Keratinocyte (primary cell): ENCODE measurements at regions not wholly inside any gene's neighbourhood (a gene's known extent, or its start where the extent isn't known, plus 50 kb on each side); places are given as distances from the start of the nearest gene placed in this dataset.

Experiments
- DNase-seq: peaks from one replicate; pipeline ENCODE4 v3.0.0-alpha.2; 2011; ENCODE audit warnings: low read depth, missing footprints, low spot score
- FAIRE-seq: peaks from 2 replicates; lab custom pipeline; 2011; peaks lifted over from hg19 to GRCh38; lab: Jason Lieb, UNC
- H2AFZ ChIP-seq: 2 replicates; pipeline ENCODE4 v1.6.0; 2012; ENCODE audit warnings: low read length, control low read depth, inconsistent platforms; ENCODE audit not compliant: control insufficient read depth
- H3K27ac ChIP-seq: 2 replicates; pipeline ENCODE4 v1.5.1; 2011; ENCODE audit warnings: low read length; ENCODE audit not compliant: control insufficient read depth, insufficient read depth
- H3K27me3 ChIP-seq: 3 replicates; pipeline ENCODE4 v1.6.0; 2011; ENCODE audit warnings: low read length; ENCODE audit not compliant: control insufficient read depth, insufficient read depth; ENCODE audit errors: extremely low read depth
- H3K36me3 ChIP-seq, 2 experiments: 2 replicates in 1 of 2; 3 replicates in 1 of 2; pipeline ENCODE4 v1.5.1; 2011; ENCODE audit warnings: low read length in 2 of 2, mild to moderate bottlenecking in 1 of 2; ENCODE audit not compliant: control insufficient read depth in 2 of 2, insufficient read depth in 2 of 2; ENCODE audit errors: extremely low read depth in 1 of 2
- H3K4me1 ChIP-seq: 3 replicates; pipeline ENCODE4 v1.5.1; 2011; ENCODE audit warnings: low read length; ENCODE audit not compliant: control insufficient read depth, insufficient read depth; ENCODE audit errors: extremely low read depth
- H3K4me2 ChIP-seq: 3 replicates; pipeline ENCODE4 v1.6.0; 2011; ENCODE audit warnings: low read depth, low read length; ENCODE audit not compliant: control insufficient read depth, insufficient read depth; ENCODE audit errors: extremely low read depth
- H3K4me3 ChIP-seq, 3 experiments: fragments of 200-600 bp in 1 of 3; sonication (generic) in 1 of 3; 2 replicates in 2 of 3; 3 replicates in 1 of 3; pipeline ENCODE4 v1.5.1; 2011 to 2016; ENCODE audit warnings: low read length in 3 of 3, mild to moderate bottlenecking in 3 of 3, control low read depth in 2 of 3, inconsistent platforms in 1 of 3, low read depth in 1 of 3, mixed read lengths in 1 of 3, mixed run types in 1 of 3, moderate library complexity in 1 of 3; ENCODE audit not compliant: control insufficient read depth in 2 of 3, insufficient read depth in 2 of 3; ENCODE audit errors: extremely low read depth in 1 of 3
- H3K79me2 ChIP-seq: 2 replicates; pipeline ENCODE4 v1.6.0; 2012; ENCODE audit warnings: low read length; ENCODE audit not compliant: control insufficient read depth, insufficient read depth
- H3K9ac ChIP-seq: 3 replicates; pipeline ENCODE4 v1.6.0; 2011; ENCODE audit warnings: low read length; ENCODE audit not compliant: control insufficient read depth, insufficient read depth; ENCODE audit errors: extremely low read depth
- H3K9me1 ChIP-seq: 3 replicates; pipeline ENCODE4 v1.6.0; 2011; ENCODE audit warnings: low read length; ENCODE audit not compliant: control insufficient read depth, insufficient read depth; ENCODE audit errors: extremely low read depth
- H3K9me3 ChIP-seq: 2 replicates; pipeline ENCODE4 v1.5.1; 2012; ENCODE audit warnings: low read depth, low read length; ENCODE audit not compliant: control insufficient read depth
- H4K20me1 ChIP-seq: 3 replicates; pipeline ENCODE4 v1.6.0; 2011; ENCODE audit warnings: low read length; ENCODE audit not compliant: control insufficient read depth, insufficient read depth; ENCODE audit errors: extremely low read depth
- EZH2 ChIP-seq: IDR thresholded peaks from one replicate; pipeline ENCODE4 v1.6.1; 2012; ENCODE audit warnings: inconsistent platforms, mild to moderate bottlenecking, low read length, moderate library complexity
- dilution Hi-C: fragments of 300-500 bp; cut with MboI; formaldehyde crosslinking; loops from one replicate; pipeline ENCODE4 v1.7.0; 2020; ENCODE audit warnings: low sequenced_read_pairs; ENCODE audit not compliant: extremely low pct_ligation_motif_present
- TF ChIP-seq, protein P1 (sequence below), 3 experiments: IDR thresholded peaks in 1 of 3; conservative IDR thresholded peaks in 1 of 3; optimal IDR thresholded peaks in 1 of 3; 2 replicates in 2 of 3; 3 replicates in 1 of 3; pipeline versions ENCODE3 to v1.5.1; 2011; ENCODE audit warnings: low read length in 3 of 3, mild to moderate bottlenecking in 3 of 3, moderate library complexity in 2 of 3, control low read depth in 1 of 3, inconsistent platforms in 1 of 3; ENCODE audit not compliant: insufficient read depth in 2 of 3; ENCODE audit errors: extremely low read depth in 1 of 3

- Histone ChIP-seq H3K4me1 (no peaks in the 10 kb centered on the region), H3K9me1 (no peaks in the 10 kb centered on the region), H2AFZ (no peak overlapping the region), H3K9ac (no peak overlapping the region), H3K4me2 (no peak overlapping the region), H3K27ac (no peak overlapping the region), H3K4me3 (no peak overlapping the region), H3K9me3 (peaks cover 2% of the 10 kb centered on the region), H3K79me2 (no peaks in the 10 kb centered on the region), H4K20me1 (no peaks in the 10 kb centered on the region), H3K36me3 (no peaks in the 10 kb centered on the region), H3K27me3 (no peaks in the 10 kb centered on the region)
- dilution Hi-C loops = no loop called here
- FAIRE-seq (no peak), DNase-seq (no peak)
- no peak for TF ChIP-seq EZH2
- TF ChIP-seq, protein P1, sequence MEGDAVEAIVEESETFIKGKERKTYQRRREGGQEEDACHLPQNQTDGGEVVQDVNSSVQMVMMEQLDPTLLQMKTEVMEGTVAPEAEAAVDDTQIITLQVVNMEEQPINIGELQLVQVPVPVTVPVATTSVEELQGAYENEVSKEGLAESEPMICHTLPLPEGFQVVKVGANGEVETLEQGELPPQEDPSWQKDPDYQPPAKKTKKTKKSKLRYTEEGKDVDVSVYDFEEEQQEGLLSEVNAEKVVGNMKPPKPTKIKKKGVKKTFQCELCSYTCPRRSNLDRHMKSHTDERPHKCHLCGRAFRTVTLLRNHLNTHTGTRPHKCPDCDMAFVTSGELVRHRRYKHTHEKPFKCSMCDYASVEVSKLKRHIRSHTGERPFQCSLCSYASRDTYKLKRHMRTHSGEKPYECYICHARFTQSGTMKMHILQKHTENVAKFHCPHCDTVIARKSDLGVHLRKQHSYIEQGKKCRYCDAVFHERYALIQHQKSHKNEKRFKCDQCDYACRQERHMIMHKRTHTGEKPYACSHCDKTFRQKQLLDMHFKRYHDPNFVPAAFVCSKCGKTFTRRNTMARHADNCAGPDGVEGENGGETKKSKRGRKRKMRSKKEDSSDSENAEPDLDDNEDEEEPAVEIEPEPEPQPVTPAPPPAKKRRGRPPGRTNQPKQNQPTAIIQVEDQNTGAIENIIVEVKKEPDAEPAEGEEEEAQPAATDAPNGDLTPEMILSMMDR (optimal IDR thresholded peaks at IDR 0.05 in 1 of 3, IDR thresholded peaks at IDR 0.05 in 1 of 3, conservative IDR thresholded peaks at IDR 0.05 in 1 of 3; ENCODE audit: extremely low read depth in 1 of 3, insufficient read depth in 2 of 3, low read length in 3 of 3) = no peak
Observed at GRCh38 chr3:89803711-89804110, 696.3 kb downstream of the EPHA3 start.

DNA sequence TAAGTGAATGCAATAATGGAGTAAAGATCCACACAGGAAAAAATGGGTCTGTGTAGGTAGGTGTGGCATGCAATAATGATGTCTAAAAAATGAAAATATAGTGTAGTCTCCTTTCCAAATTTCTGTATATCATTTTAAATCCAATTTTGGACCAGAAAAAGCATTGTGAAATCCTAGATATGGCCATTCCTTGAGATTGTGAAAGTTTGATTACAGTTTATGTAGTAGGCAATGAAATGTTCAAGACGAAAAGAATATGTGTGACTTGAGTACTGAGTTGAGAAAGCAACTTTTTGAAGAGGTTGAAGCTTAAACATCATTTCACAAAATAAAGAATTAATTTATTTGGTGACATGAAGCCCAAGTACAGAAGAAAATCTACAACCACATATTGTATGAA lies 698.7 kb downstream of the EPHA3 start:
- dilution Hi-C loops = no loop called here
- Histone ChIP-seq H3K9me3 (peaks cover 2% of the 10 kb centered on the region), H2AFZ (no peak overlapping the region), H3K27me3 (no peaks in the 10 kb centered on the region), H3K4me1 (no peaks in the 10 kb centered on the region), H3K9ac (no peak overlapping the region), H3K4me3 (no peak overlapping the region), H3K9me1 (no peaks in the 10 kb centered on the region), H4K20me1 (no peaks in the 10 kb centered on the region), H3K36me3 (no peaks in the 10 kb centered on the region), H3K79me2 (no peaks in the 10 kb centered on the region), H3K4me2 (no peak overlapping the region), H3K27ac (no peak overlapping the region)
- FAIRE-seq (no peak), DNase-seq (no peak)
- no peak for TF ChIP-seq EZH2
- TF ChIP-seq, protein P1 (optimal IDR thresholded peaks at IDR 0.05 in 1 of 3, IDR thresholded peaks at IDR 0.05 in 1 of 3, conservative IDR thresholded peaks at IDR 0.05 in 1 of 3; ENCODE audit: extremely low read depth in 1 of 3, insufficient read depth in 2 of 3, low read length in 3 of 3) = no peak
